Liver (tissue), 8 donors: ENCODE measurements at regions not wholly inside any gene's neighbourhood (a gene's known extent, or its start where the extent isn't known, plus 50 kb on each side); places are given as distances from the start of the nearest gene placed in this dataset.

Experiments used
- DNase-seq: peaks from one replicate; pipeline ENCODE4 v3.0.0-alpha.2; 2017; ENCODE audit warnings: low spot score
- H3K27ac ChIP-seq, 2 donors: one replicate each; pipeline ENCODE4 v1.7.0; 2013; ENCODE audit warnings: inconsistent platforms in 2 of 2, low read length in 2 of 2, control low read depth in 1 of 2, low read depth in 1 of 2, mild to moderate bottlenecking in 1 of 2
- H3K27me3 ChIP-seq, 4 donors: one replicate each; pipeline versions ENCODE4 v1.6.1 to v1.7.0; 2013; ENCODE audit warnings: low read length in 3 of 4, inconsistent platforms in 1 of 4, mild to moderate bottlenecking in 1 of 4, moderate library complexity in 1 of 4; ENCODE audit not compliant: control insufficient read depth in 4 of 4, insufficient read depth in 4 of 4
- H3K36me3 ChIP-seq, 4 donors: one replicate each; pipeline versions ENCODE4 v1.6.1 to v1.7.0; 2013; ENCODE audit warnings: low read length in 3 of 4, mild to moderate bottlenecking in 3 of 4, low read depth in 1 of 4, moderate library complexity in 1 of 4; ENCODE audit not compliant: control insufficient read depth in 4 of 4, insufficient read depth in 3 of 4
- H3K4me1 ChIP-seq, 4 donors: one replicate each; pipeline versions ENCODE4 v1.6.1 to v1.7.0; 2013; ENCODE audit warnings: low read length in 3 of 4, mild to moderate bottlenecking in 3 of 4, moderate library complexity in 1 of 4; ENCODE audit not compliant: control insufficient read depth in 4 of 4, insufficient read depth in 4 of 4
- H3K4me3 ChIP-seq, 3 donors: one replicate each; pipeline versions ENCODE4 v1.6.1 to v1.7.0; 2013; ENCODE audit warnings: low read length in 3 of 3, control low read depth in 1 of 3, low read depth in 1 of 3, mild to moderate bottlenecking in 1 of 3
- H3K9ac ChIP-seq, 2 donors: one replicate each; pipeline ENCODE4 v1.7.0; 2013; ENCODE audit warnings: low read length in 2 of 2, mild to moderate bottlenecking in 2 of 2, moderate library complexity in 2 of 2, control low read depth in 1 of 2, low read depth in 1 of 2
- H3K9me3 ChIP-seq, 4 donors: one replicate each; pipeline versions ENCODE4 v1.6.1 to v1.7.0; 2013; ENCODE audit warnings: low read length in 3 of 4; ENCODE audit not compliant: control insufficient read depth in 4 of 4
- ATF3 ChIP-seq: IDR thresholded peaks from 2 replicates; pipeline ENCODE4 v1.6.1; 2016; ENCODE audit warnings: antibody characterized with exemption
- CTCF ChIP-seq: fragments of 150-350 bp; IDR thresholded peaks from 2 replicates; pipeline ENCODE4 v1.5.1; 2017; ENCODE audit warnings: improper control_type of control experiment, low read depth, low read length; ENCODE audit not compliant: missing input control
- EGR1 ChIP-seq, 2 donors: IDR thresholded peaks; 2 replicates each; pipeline ENCODE4 v1.6.1; 2016 to 2018; ENCODE audit warnings: antibody characterized with exemption in 2 of 2, low read depth in 2 of 2
- FOXA1 ChIP-seq: IDR thresholded peaks from 2 replicates; pipeline ENCODE4 v1.6.1; 2016; ENCODE audit warnings: antibody characterized with exemption
- FOXA2 ChIP-seq: IDR thresholded peaks from 2 replicates; pipeline ENCODE4 v1.6.1; 2016; ENCODE audit warnings: antibody characterized with exemption
- GABPA ChIP-seq, 2 donors: IDR thresholded peaks in 1 of 2; conservative IDR thresholded peaks in 1 of 2; 2 replicates each; pipeline ENCODE4 v1.6.1; 2016; ENCODE audit warnings: antibody characterized with exemption in 2 of 2, mild to moderate bottlenecking in 1 of 2, moderate library complexity in 1 of 2
- HNF4A ChIP-seq, 2 donors: conservative IDR thresholded peaks; 2 replicates each; pipeline ENCODE4 v1.6.1; 2016; ENCODE audit warnings: antibody characterized with exemption in 2 of 2, mild to moderate bottlenecking in 2 of 2
- HNF4G ChIP-seq: IDR thresholded peaks from 2 replicates; pipeline ENCODE4 v1.6.1; 2016; ENCODE audit warnings: antibody characterized with exemption
- JUND ChIP-seq, 2 donors: IDR thresholded peaks; 2 replicates each; pipeline ENCODE4 v1.6.1; 2016; ENCODE audit warnings: antibody characterized with exemption in 2 of 2
- MAX ChIP-seq: IDR thresholded peaks from 2 replicates; pipeline ENCODE4 v1.6.1; 2016; ENCODE audit warnings: antibody characterized with exemption
- RXRA ChIP-seq, 2 donors: IDR thresholded peaks; 2 replicates each; pipeline ENCODE4 v1.6.1; 2017 to 2018; ENCODE audit warnings: antibody characterized with exemption in 2 of 2, mild to moderate bottlenecking in 1 of 2
- SP1 ChIP-seq: IDR thresholded peaks from 2 replicates; pipeline ENCODE4 v1.6.1; 2018; ENCODE audit warnings: antibody characterized with exemption, mild to moderate bottlenecking
- TAF1 ChIP-seq: conservative IDR thresholded peaks from 2 replicates; pipeline ENCODE4 v1.6.1; 2016; ENCODE audit warnings: antibody characterized with exemption, mild to moderate bottlenecking
- YY1 ChIP-seq: IDR thresholded peaks from 2 replicates; pipeline ENCODE4 v1.6.1; 2016; ENCODE audit warnings: antibody characterized with exemption, mild to moderate bottlenecking
- WGBS: extraction: QIAGEN DNeasy Blood & Tissue Kit; methylation state at CpG from one replicate; pipeline ENCODE4 v1.1.7; 2013; 5-methylcytosine and 5-hydroxymethylcytosine counted together
- TF ChIP-seq, protein P1 (sequence below): IDR thresholded peaks from 2 replicates; pipeline ENCODE4 v1.6.1; 2016; ENCODE audit warnings: antibody characterized with exemption
- TF ChIP-seq, protein P2 (sequence below): IDR thresholded peaks from 2 replicates; pipeline ENCODE4 v1.6.1; 2016; ENCODE audit warnings: antibody characterized with exemption, mild to moderate bottlenecking
- donor health status: healthy.
- donor health status: healthy.
- donor health status: healthy.
- donor health status: healthy.
- donor health status: healthy.

- no peaks in the 10 kb centered on the region for H3K9me3 ChIP-seq
- H3K27ac ChIP-seq: no peak overlapping the region
- H3K27me3 ChIP-seq: no peaks in the 10 kb centered on the region
- no peak overlapping the region for H3K9ac ChIP-seq
- DNase-seq: no peak
- TF ChIP-seq YY1 (no peak), EGR1 (IDR thresholded peaks at IDR 0.05; ENCODE audit: low read depth in 2 of 2) (no peak), JUND (IDR thresholded peaks at IDR 0.05) (no peak), GABPA (IDR thresholded peaks at IDR 0.05 in 1 of 2, conservative IDR thresholded peaks at IDR 0.05 in 1 of 2) (no peak), TAF1 (no peak), MAX (no peak)
- no peak overlapping the region for H3K4me3 ChIP-seq
- WGBS: 92% methylated on average over 23 of the region's 23 CpGs
- peaks cover 2 to 19% (median 12%) of the 10 kb centered on the region in 4 donors for H3K4me1 ChIP-seq
- no peaks in the 10 kb centered on the region for H3K36me3 ChIP-seq
Observed at GRCh38 chr6:170022291-170022722, 268.6 kb downstream of the DLL1 start.

GRCh38 chr6:170021579-170021978 lies 269.3 kb downstream of the DLL1 start:
- no peak for DNase-seq
- Histone ChIP-seq H3K27ac (no peak overlapping the region), H3K36me3 (no peaks in the 10 kb centered on the region), H3K4me3 (no peak overlapping the region), H3K9me3 (no peaks in the 10 kb centered on the region), H3K27me3 (no peaks in the 10 kb centered on the region), H3K4me1 (peaks cover 2 to 19% (median 12%) of the 10 kb centered on the region in 4 donors), H3K9ac (no peak overlapping the region)
- WGBS: 85% methylated on average over 9 of the region's 9 CpGs
- TF ChIP-seq YY1 (no peak), TAF1 (no peak), HNF4G (no peak), FOXA2 (no peak), EGR1 (IDR thresholded peaks at IDR 0.05; ENCODE audit: low read depth in 2 of 2) (no peak)
- TF ChIP-seq, protein P1, sequence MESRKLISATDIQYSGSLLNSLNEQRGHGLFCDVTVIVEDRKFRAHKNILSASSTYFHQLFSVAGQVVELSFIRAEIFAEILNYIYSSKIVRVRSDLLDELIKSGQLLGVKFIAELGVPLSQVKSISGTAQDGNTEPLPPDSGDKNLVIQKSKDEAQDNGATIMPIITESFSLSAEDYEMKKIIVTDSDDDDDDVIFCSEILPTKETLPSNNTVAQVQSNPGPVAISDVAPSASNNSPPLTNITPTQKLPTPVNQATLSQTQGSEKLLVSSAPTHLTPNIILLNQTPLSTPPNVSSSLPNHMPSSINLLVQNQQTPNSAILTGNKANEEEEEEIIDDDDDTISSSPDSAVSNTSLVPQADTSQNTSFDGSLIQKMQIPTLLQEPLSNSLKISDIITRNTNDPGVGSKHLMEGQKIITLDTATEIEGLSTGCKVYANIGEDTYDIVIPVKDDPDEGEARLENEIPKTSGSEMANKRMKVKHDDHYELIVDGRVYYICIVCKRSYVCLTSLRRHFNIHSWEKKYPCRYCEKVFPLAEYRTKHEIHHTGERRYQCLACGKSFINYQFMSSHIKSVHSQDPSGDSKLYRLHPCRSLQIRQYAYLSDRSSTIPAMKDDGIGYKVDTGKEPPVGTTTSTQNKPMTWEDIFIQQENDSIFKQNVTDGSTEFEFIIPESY: no peak
- TF ChIP-seq, protein P2, sequence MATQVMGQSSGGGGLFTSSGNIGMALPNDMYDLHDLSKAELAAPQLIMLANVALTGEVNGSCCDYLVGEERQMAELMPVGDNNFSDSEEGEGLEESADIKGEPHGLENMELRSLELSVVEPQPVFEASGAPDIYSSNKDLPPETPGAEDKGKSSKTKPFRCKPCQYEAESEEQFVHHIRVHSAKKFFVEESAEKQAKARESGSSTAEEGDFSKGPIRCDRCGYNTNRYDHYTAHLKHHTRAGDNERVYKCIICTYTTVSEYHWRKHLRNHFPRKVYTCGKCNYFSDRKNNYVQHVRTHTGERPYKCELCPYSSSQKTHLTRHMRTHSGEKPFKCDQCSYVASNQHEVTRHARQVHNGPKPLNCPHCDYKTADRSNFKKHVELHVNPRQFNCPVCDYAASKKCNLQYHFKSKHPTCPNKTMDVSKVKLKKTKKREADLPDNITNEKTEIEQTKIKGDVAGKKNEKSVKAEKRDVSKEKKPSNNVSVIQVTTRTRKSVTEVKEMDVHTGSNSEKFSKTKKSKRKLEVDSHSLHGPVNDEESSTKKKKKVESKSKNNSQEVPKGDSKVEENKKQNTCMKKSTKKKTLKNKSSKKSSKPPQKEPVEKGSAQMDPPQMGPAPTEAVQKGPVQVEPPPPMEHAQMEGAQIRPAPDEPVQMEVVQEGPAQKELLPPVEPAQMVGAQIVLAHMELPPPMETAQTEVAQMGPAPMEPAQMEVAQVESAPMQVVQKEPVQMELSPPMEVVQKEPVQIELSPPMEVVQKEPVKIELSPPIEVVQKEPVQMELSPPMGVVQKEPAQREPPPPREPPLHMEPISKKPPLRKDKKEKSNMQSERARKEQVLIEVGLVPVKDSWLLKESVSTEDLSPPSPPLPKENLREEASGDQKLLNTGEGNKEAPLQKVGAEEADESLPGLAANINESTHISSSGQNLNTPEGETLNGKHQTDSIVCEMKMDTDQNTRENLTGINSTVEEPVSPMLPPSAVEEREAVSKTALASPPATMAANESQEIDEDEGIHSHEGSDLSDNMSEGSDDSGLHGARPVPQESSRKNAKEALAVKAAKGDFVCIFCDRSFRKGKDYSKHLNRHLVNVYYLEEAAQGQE: no peak

DNA sequence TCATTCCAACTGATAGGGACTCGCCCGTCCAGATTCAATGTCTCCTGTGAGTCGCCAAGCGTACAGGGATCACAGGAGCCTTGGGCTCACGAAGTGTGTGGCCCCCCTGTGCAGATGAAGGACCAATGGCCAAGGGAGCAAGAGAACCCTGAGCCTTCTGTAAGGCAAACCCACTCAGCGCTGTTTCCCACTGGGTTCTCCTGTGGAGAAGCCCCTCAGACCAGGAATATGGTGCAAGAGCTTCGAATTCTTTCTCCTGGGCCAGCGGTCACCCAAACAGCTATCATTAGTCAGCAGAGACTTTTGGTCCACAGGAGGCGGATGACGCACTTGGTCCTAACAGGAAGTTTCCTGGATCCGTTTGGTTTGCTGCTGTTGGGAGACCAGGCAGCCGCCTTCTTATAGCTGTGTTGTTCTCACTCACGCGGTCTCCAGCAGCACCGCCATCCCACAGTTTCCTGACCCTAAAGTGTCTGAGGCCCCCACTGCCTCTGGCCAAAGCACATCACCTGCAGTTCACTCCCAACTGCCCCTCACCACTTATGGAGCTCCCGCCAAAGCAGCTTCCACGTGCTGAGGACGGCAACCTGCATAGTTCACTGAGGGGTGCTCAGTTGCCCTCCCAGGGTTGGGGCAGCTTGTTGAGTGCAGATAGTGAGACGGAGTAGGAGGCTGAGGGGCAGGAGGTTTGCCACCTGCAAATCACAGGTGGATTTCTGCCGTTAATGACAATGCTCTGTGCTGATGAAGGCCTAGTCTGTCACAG lies 268.6 kb downstream of the ERMARD start:
- TF ChIP-seq FOXA1 (no peak), RXRA (IDR thresholded peaks at IDR 0.05) (no peak), CTCF (no peak), ATF3 (no peak), TAF1 (no peak), SP1 (no peak), MAX (no peak), EGR1 (IDR thresholded peaks at IDR 0.05; ENCODE audit: low read depth in 2 of 2) (no peak), HNF4G (no peak), HNF4A (conservative IDR thresholded peaks at IDR 0.05) (no peak), JUND (IDR thresholded peaks at IDR 0.05) (no peak)
- TF ChIP-seq, protein P1: no peak
- Histone ChIP-seq H3K9me3 (no peaks in the 10 kb centered on the region), H3K36me3 (no peaks in the 10 kb centered on the region), H3K9ac (no peak overlapping the region), H3K27ac (no peak overlapping the region), H3K4me1 (peaks cover 0 to 4% (median 4%) of the 10 kb centered on the region in 4 donors), H3K27me3 (no peaks in the 10 kb centered on the region), H3K4me3 (no peak overlapping the region)
- 95% methylated on average over 20 of the region's 20 CpGs for whole genome bisulfite sequencing
- no peak for DNase-seq
